Stimulated activated CD8-positive, alpha-beta memory T cell treated with anti-CD3 and anti-CD28 coated beads, Interleukin-12 subunit alpha, Interleukin-12 subunit beta, amount 100 ng/mL, for 24 hours (primary cell): ENCODE measurements at regions not wholly inside any gene's neighbourhood (a gene's known extent, or its start where the extent isn't known, plus 50 kb on each side); places are given as distances from the start of the nearest gene placed in this dataset.

Experiments
- DNase-seq: peaks from one replicate; pipeline ENCODE4 v3.0.0-alpha.2; 2020; ENCODE audit errors: extremely low read depth

- no peak for DNase-seq
Observed at GRCh38 chr5:158119961-158120723, 261.2 kb upstream of the CLINT1 start.

GRCh38 chr5:158117467-158118160 lies 258.7 kb upstream of the CLINT1 start:
- no peak for DNase-seq

- no peak for DNase-seq
Observed at GRCh38 chr5:158116965-158117364, 258.0 kb upstream of the CLINT1 start.

GRCh38 chr5:158115468-158115867 lies 256.5 kb upstream of the CLINT1 start:
- no peak for DNase-seq

GRCh38 chr5:158108177-158108576 lies 249.2 kb upstream of the CLINT1 start:
- no peak for DNase-seq

GRCh38 chr5:158100373-158100888 lies 241.5 kb upstream of the CLINT1 start:
- DNase-seq, result no peak

GRCh38 chr5:158099571-158100105 lies 240.7 kb upstream of the CLINT1 start:
- no peak for DNase-seq

- no peak for DNase-seq
Observed at GRCh38 chr5:158096835-158097234, 237.9 kb upstream of the CLINT1 start.

- DNase-seq, result no peak
Observed at GRCh38 chr5:158086856-158087255, 227.9 kb upstream of the CLINT1 start.

- DNase-seq, result no peak
Observed at GRCh38 chr5:158084292-158084691, 225.3 kb upstream of the CLINT1 start.

- no peak for DNase-seq
Observed at GRCh38 chr5:158082696-158083287, 223.8 kb upstream of the CLINT1 start.

GRCh38 chr5:158080112-158080511 lies 221.2 kb upstream of the CLINT1 start:
- no peak for DNase-seq

- DNase-seq, result no peak
Observed at GRCh38 chr5:158079097-158079496, 220.2 kb upstream of the CLINT1 start.

GRCh38 chr5:158074992-158075769 lies 216.2 kb upstream of the CLINT1 start:
- DNase-seq, result no peak

- DNase-seq, result no peak
Observed at GRCh38 chr5:158074597-158074991, 215.6 kb upstream of the CLINT1 start.

- DNase-seq, result no peak
Observed at GRCh38 chr5:158070859-158071258, 211.9 kb upstream of the CLINT1 start.

- DNase-seq, result no peak
Observed at GRCh38 chr5:158069838-158070237, 210.9 kb upstream of the CLINT1 start.

GRCh38 chr5:158068964-158069363 lies 210.0 kb upstream of the CLINT1 start:
- no peak for DNase-seq

GRCh38 chr5:158066076-158066475 lies 207.1 kb upstream of the CLINT1 start:
- no peak for DNase-seq

GRCh38 chr5:158064334-158065123 lies 205.6 kb upstream of the CLINT1 start:
- no peak for DNase-seq

- no peak for DNase-seq
Observed at GRCh38 chr5:158063052-158063451, 204.1 kb upstream of the CLINT1 start.
